Endothelial cell of umbilical vein (primary cell): ENCODE measurements at regions not wholly inside any gene's neighbourhood (a gene's known extent, or its start where the extent isn't known, plus 50 kb on each side); places are given as distances from the start of the nearest gene placed in this dataset.

Source experiments
- BruUV-seq: library from RNA; stranded (reverse); fragments of 400-500 nt; replicated peaks from 2 replicates; lab custom pipeline; 2021; lab: Mats Ljungman, UMichigan
- CTCF ChIA-PET: fragments of 300-600, 350-600 bp; sonication (Branson Sonifier 250); formaldehyde crosslinking; loops from one replicate; lab custom pipeline; 2021; ENCODE audit warnings: antibody characterized with exemption, inconsistent platforms; lab: Charles Lee
- POLR2A ChIA-PET: fragments of 300-600, 350-600 bp; sonication (Branson Sonifier 250); formaldehyde crosslinking; loops from one replicate; lab custom pipeline; 2021; ENCODE audit warnings: antibody characterized with exemption, inconsistent platforms; lab: Charles Lee
- DNase-seq: peaks from one replicate; pipeline ENCODE4 v3.0.0-alpha.2; 2011; ENCODE audit warnings: low read depth, low spot score
- FAIRE-seq: peaks from 2 replicates; lab custom pipeline; 2011; peaks lifted over from hg19 to GRCh38; lab: Jason Lieb, UNC
- H2AFZ ChIP-seq: 2 replicates; pipeline ENCODE4 v1.6.0; 2012; ENCODE audit warnings: low read depth, low read length, control low read depth, inconsistent platforms
- H3K27ac ChIP-seq: 2 replicates; pipeline ENCODE4 v1.5.1; 2011; ENCODE audit warnings: low read depth, mild to moderate bottlenecking, control low read depth, low read length, moderate library complexity; ENCODE audit not compliant: insufficient read depth
- H3K27me3 ChIP-seq, 2 experiments: 2 replicates each; pipeline versions ENCODE4 v1.6.0 to v1.6.1; 2011; ENCODE audit warnings: low read length in 2 of 2, mixed read lengths in 1 of 2; ENCODE audit not compliant: control insufficient read depth in 2 of 2, insufficient read depth in 2 of 2
- H3K36me3 ChIP-seq, 2 experiments: 2 replicates in 1 of 2; 3 replicates in 1 of 2; pipeline ENCODE4 v1.5.1; 2011; ENCODE audit warnings: low read length in 2 of 2, mild to moderate bottlenecking in 1 of 2, moderate library complexity in 1 of 2; ENCODE audit not compliant: control insufficient read depth in 2 of 2, insufficient read depth in 2 of 2; ENCODE audit errors: extremely low read depth in 1 of 2
- H3K4me1 ChIP-seq: 3 replicates; pipeline ENCODE4 v1.5.1; 2011; ENCODE audit warnings: mild to moderate bottlenecking, low read length; ENCODE audit not compliant: control insufficient read depth, insufficient read depth; ENCODE audit errors: extremely low read depth
- H3K4me2 ChIP-seq: 2 replicates; pipeline ENCODE4 v1.6.1; 2011; ENCODE audit warnings: low read length, control low read depth, mixed read lengths; ENCODE audit not compliant: insufficient read depth
- H3K4me3 ChIP-seq, 3 experiments: fragments of 200-600 bp in 1 of 3; sonication (generic), shearing (Covaris generic) in 1 of 3; replicated peaks in 1 of 3; 2 replicates each; pipeline ENCODE4 v1.5.1; 2011 to 2016; ENCODE audit warnings: control low read depth in 3 of 3, low read length in 3 of 3, mild to moderate bottlenecking in 2 of 3, inconsistent platforms in 1 of 3, low read depth in 1 of 3, moderate library complexity in 1 of 3; ENCODE audit not compliant: insufficient read depth in 1 of 3
- H3K79me2 ChIP-seq: 2 replicates; pipeline ENCODE4 v1.6.0; 2012; ENCODE audit warnings: low read length, inconsistent platforms; ENCODE audit not compliant: control insufficient read depth, insufficient read depth
- H3K9ac ChIP-seq: replicated peaks from 2 replicates; pipeline ENCODE3; 2011; ENCODE audit warnings: low read length, control low read depth; ENCODE audit not compliant: insufficient read depth; ENCODE audit errors: extremely low read depth
- H3K9me1 ChIP-seq: replicated peaks from 3 replicates; pipeline ENCODE4 v1.6.0; 2011; ENCODE audit warnings: mild to moderate bottlenecking, low read length; ENCODE audit not compliant: control insufficient read depth, insufficient read depth; ENCODE audit errors: extremely low read depth
- H3K9me3 ChIP-seq: replicated peaks from 2 replicates; pipeline ENCODE4 v1.5.1; 2012; ENCODE audit warnings: low read length, inconsistent platforms; ENCODE audit not compliant: control insufficient read depth, insufficient read depth
- H4K20me1 ChIP-seq: replicated peaks from 2 replicates; pipeline ENCODE3; 2011; ENCODE audit warnings: mild to moderate bottlenecking, low read length; ENCODE audit not compliant: control insufficient read depth, insufficient read depth; ENCODE audit errors: extremely low read depth
- CTCF ChIP-seq, 2 donors: IDR thresholded peaks; 1 replicate in 1 of 2; 2 replicates in 1 of 2; pipeline ENCODE4 v1.5.1; 2011; ENCODE audit warnings: low read length in 2 of 2, mild to moderate bottlenecking in 2 of 2, moderate library complexity in 2 of 2, control low read depth in 1 of 2, inconsistent platforms in 1 of 2, low read depth in 1 of 2; ENCODE audit not compliant: insufficient read depth in 1 of 2; ENCODE audit errors: extremely low read depth in 1 of 2
- EZH2 ChIP-seq: IDR thresholded peaks from 2 replicates; pipeline ENCODE4 v1.6.1; 2012; ENCODE audit warnings: borderline replicate concordance, low read depth, mild to moderate bottlenecking, moderate library complexity, low read length, inconsistent platforms; ENCODE audit not compliant: severe bottlenecking
- FOS ChIP-seq: IDR thresholded peaks from 2 replicates; pipeline ENCODE4 v1.6.1; 2011; ENCODE audit warnings: mild to moderate bottlenecking, low read length, moderate library complexity, borderline replicate concordance; ENCODE audit not compliant: insufficient read depth
- GATA2 ChIP-seq: IDR thresholded peaks from 2 replicates; pipeline ENCODE4 v1.7.0; 2011; ENCODE audit warnings: low read depth, mild to moderate bottlenecking, moderate library complexity, mixed read lengths, low read length; ENCODE audit not compliant: insufficient read length, insufficient read depth
- JUN ChIP-seq: IDR thresholded peaks from 2 replicates; pipeline ENCODE4 v1.6.1; 2011; ENCODE audit warnings: borderline replicate concordance, low read depth; ENCODE audit not compliant: insufficient read length, insufficient read depth
- MAX ChIP-seq: IDR thresholded peaks from 2 replicates; pipeline ENCODE4 v1.6.1; 2011; ENCODE audit not compliant: insufficient read depth, insufficient read length
- MYC ChIP-seq: IDR thresholded peaks from one replicate; pipeline ENCODE4 v1.6.1; 2011; ENCODE audit warnings: mild to moderate bottlenecking, low read depth, low read length
- POLR2A ChIP-seq: IDR thresholded peaks from 2 replicates; pipeline ENCODE4 v1.6.1; 2012; ENCODE audit warnings: low read depth, mild to moderate bottlenecking, control low read depth, low read length
- POLR2AphosphoS5 ChIP-seq: IDR thresholded peaks from 2 replicates; pipeline ENCODE4 v1.6.1; 2012; ENCODE audit warnings: low read depth, mild to moderate bottlenecking, control low read depth, low read length, moderate library complexity; ENCODE audit not compliant: insufficient read depth
- dilution Hi-C: fragments of 300-500 bp; cut with MboI; formaldehyde crosslinking; loops from one replicate; pipeline ENCODE4 v1.15.0; 2019; ENCODE audit warnings: low sequenced_read_pairs; ENCODE audit not compliant: extremely low pct_ligation_motif_present
- intact Hi-C: fragments of 100-400 bp; cut with micrococcal nuclease; formaldehyde crosslinking; loops from one replicate; pipeline ENCODE4 v1.10.0; 2022

GRCh38 chr1:170819781-170820180, 115.6 kb upstream of the MROH9 start:
- no TSS peak for BruUV-seq
- H3K36me3 ChIP-seq = no peaks in the 10 kb centered on the region
- intact Hi-C loops = no loop called here

More at GRCh38 chr1:170819781-170820180, 115.6 kb upstream of the MROH9 start:
- H2AFZ ChIP-seq = no peak overlapping the region
- H3K27me3 ChIP-seq = peaks cover 0 to 3% of the 10 kb centered on the region in 2 experiments
- ChIA-PET POLR2A (no interaction called here), CTCF (no interaction called here)
- dilution Hi-C loops = no loop called here
- H3K9me3 ChIP-seq = no peaks in the 10 kb centered on the region
- TF ChIP-seq EZH2 (no peak), POLR2A (no peak), GATA2 (no peak), MYC (no peak), POLR2AphosphoS5 (no peak), CTCF (IDR thresholded peaks at IDR 0.05; ENCODE audit: extremely low read depth in 1 of 2, insufficient read depth in 1 of 2, low read depth in 1 of 2, low read length in 2 of 2) (no peak), JUN (no peak), MAX (no peak), FOS (no peak)
- FAIRE-seq (no peak), DNase-seq (no peak)
- no peaks in the 10 kb centered on the region for H3K79me2 ChIP-seq
- H3K9ac ChIP-seq = no peak overlapping the region
- no peaks in the 10 kb centered on the region for H3K9me1 ChIP-seq
- no peak overlapping the region for H3K27ac ChIP-seq
- H3K4me3 ChIP-seq = no peak overlapping the region
- H4K20me1 ChIP-seq = no peaks in the 10 kb centered on the region
- no peaks in the 10 kb centered on the region for H3K4me1 ChIP-seq
- no peak overlapping the region for H3K4me2 ChIP-seq
